GM10266 (cell line): ENCODE measurements at regions not wholly inside any gene's neighbourhood (a gene's known extent, or its start where the extent isn't known, plus 50 kb on each side); places are given as distances from the start of the nearest gene placed in this dataset.
"Not testable (repeated sequence)": the region's sequence is repeated elsewhere in the genome, so short reads cannot be mapped to it uniquely, and the experiment has no call there.

Experiments
- DNase-seq: peaks from one replicate; pipeline ENCODE4 v3.0.0; 2012; ENCODE audit errors: extremely low spot score
- CTCF ChIP-seq: IDR thresholded peaks from 2 replicates; pipeline ENCODE4 v1.5.1; 2012; ENCODE audit warnings: mild to moderate bottlenecking, low read depth; ENCODE audit not compliant: control insufficient read depth, insufficient read depth; ENCODE audit errors: missing control alignments

- no peak for TF ChIP-seq CTCF
- no peak for DNase-seq
Measured at GRCh38 chrX:146055733-146056132, 238.1 kb downstream of the SLITRK2 start.

GRCh38 chrX:146056511-146057081 is 239.0 kb downstream of the SLITRK2 start:
- TF ChIP-seq CTCF = no peak
- DNase-seq = no peak

- no peak for DNase-seq
- TF ChIP-seq CTCF = no peak
Measured at GRCh38 chrX:146064156-146064555, 246.5 kb downstream of the SLITRK2 start.

GRCh38 chrX:146090732-146091131 is 273.1 kb downstream of the SLITRK2 start:
- DNase-seq = no peak
- TF ChIP-seq CTCF = no peak

GRCh38 chrX:146109362-146109761 is 291.7 kb downstream of the SLITRK2 start:
- DNase-seq = no peak
- no peak for TF ChIP-seq CTCF

- DNase-seq = not testable (repeated sequence)
Measured at GRCh38 chrX:146119074-146119473, 301.4 kb downstream of the SLITRK2 start.

- no peak for DNase-seq
- TF ChIP-seq CTCF = no peak
Measured at GRCh38 chrX:146127617-146128016, 310.0 kb downstream of the SLITRK2 start.

GRCh38 chrX:146141221-146141620 is 323.6 kb downstream of the SLITRK2 start:
- no peak for DNase-seq
- TF ChIP-seq CTCF = no peak
